NB4 (cell line): ENCODE measurements at regions not wholly inside any gene's neighbourhood (a gene's known extent, or its start where the extent isn't known, plus 50 kb on each side); places are given as distances from the start of the nearest gene placed in this dataset.

ENCODE experiments used
- CTCF ChIP-seq: IDR thresholded peaks from one replicate; pipeline ENCODE4 v1.5.1; 2012; ENCODE audit warnings: low read depth, low read length
- MAX ChIP-seq: IDR thresholded peaks from 2 replicates; pipeline ENCODE4 v1.6.1; 2011; ENCODE audit warnings: low read depth, low read length
- MYC ChIP-seq: IDR thresholded peaks from 2 replicates; pipeline ENCODE4 v1.6.1; 2011; ENCODE audit warnings: low read depth, low read length
- POLR2A ChIP-seq: IDR thresholded peaks from 2 replicates; pipeline ENCODE4 v1.6.1; 2011; ENCODE audit warnings: mild to moderate bottlenecking; ENCODE audit not compliant: insufficient read length; ENCODE audit errors: extremely low read depth

- TF ChIP-seq CTCF, result no peak
- TF ChIP-seq POLR2A, result no peak
- TF ChIP-seq MYC, result no peak
- no peak for TF ChIP-seq MAX
These were observed 1377.8 kb upstream of the LRRTM3 start for GRCh38 chr10:65548001-65548400.
